ENCODE measurements at regions not wholly inside any gene's neighbourhood (a gene's known extent, or its start where the extent isn't known, plus 50 kb on each side); places are given as distances from the start of the nearest gene placed in this dataset.

GRCh38 chr3:11953350-11953749 is 50.8 kb upstream of the SYN2 start:
- TF ChIP-seq CTCF (conservative IDR thresholded peaks at IDR 0.05; ENCODE audit: low read depth in 2 of 2) (no peak), JUNB (IDR thresholded peaks at IDR 0.05; ENCODE audit: unreplicated experiment) (no peak), REST (IDR thresholded peaks at IDR 0.05; ENCODE audit: unreplicated experiment) (no peak), EZH2 (IDR thresholded peaks at IDR 0.05; ENCODE audit: low read depth, unreplicated experiment) (no peak), POLR2AphosphoS5 (IDR thresholded peaks at IDR 0.05; ENCODE audit: low read depth) (no peak), CREB1 (CRISPR knock-in tag; IDR thresholded peaks at IDR 0.05; ENCODE audit: low read depth) (no peak), STAT1 (IDR thresholded peaks at IDR 0.05; ENCODE audit: unreplicated experiment) (no peak), ETS1 (IDR thresholded peaks at IDR 0.05) (no peak), ZNF114 (CRISPR knock-in tag; IDR thresholded peaks at IDR 0.05) (no peak), NANOG (IDR thresholded peaks at IDR 0.05; ENCODE audit: borderline replicate concordance) (no peak), EZH2phosphoT487 (IDR thresholded peaks at IDR 0.05; ENCODE audit: unreplicated experiment) (no peak), ZNF462 (CRISPR knock-in tag; IDR thresholded peaks at IDR 0.05) (no peak)
